NCI-H2081 (cell line): ENCODE measurements at regions not wholly inside any gene's neighbourhood (a gene's known extent, or its start where the extent isn't known, plus 50 kb on each side); places are given as distances from the start of the nearest gene placed in this dataset.
"Not testable (repeated sequence)": the region's sequence is repeated elsewhere in the genome, so short reads cannot be mapped to it uniquely, and the experiment has no call there.

Source experiments
- DNase-seq, 2 experiments: peaks; one replicate each; lab custom pipeline; 2025; lab: John Stamatoyannopoulos, UW

GRCh38 chr9:108039012-108039411, 549.4 kb upstream of the KLF4 start:
- no peak for DNase-seq

GRCh38 chr9:108035487-108035886, 545.9 kb upstream of the KLF4 start:
- DNase-seq: no peak

GRCh38 chr9:108033976-108034964, 544.7 kb upstream of the KLF4 start:
- no peak for DNase-seq

GRCh38 chr9:108032079-108032478, 542.5 kb upstream of the KLF4 start:
- DNase-seq: not testable (repeated sequence)

- not testable (repeated sequence) for DNase-seq
Measured at GRCh38 chr9:108031221-108031620, 541.7 kb upstream of the KLF4 start.

GRCh38 chr9:108026718-108027117, 537.1 kb upstream of the KLF4 start:
- DNase-seq: not testable (repeated sequence)

- no peak for DNase-seq
Measured at GRCh38 chr9:108024604-108025003, 535.0 kb upstream of the KLF4 start.

- DNase-seq: no peak
Measured at GRCh38 chr9:108022246-108022935, 532.8 kb upstream of the KLF4 start.

- DNase-seq: no peak
Measured at GRCh38 chr9:108021096-108021710, 531.6 kb upstream of the KLF4 start.

- DNase-seq: no peak
Measured at GRCh38 chr9:108019821-108020220, 530.3 kb upstream of the KLF4 start.

GRCh38 chr9:108017671-108018070, 528.1 kb upstream of the KLF4 start:
- no peak for DNase-seq

- DNase-seq: no peak
Measured at GRCh38 chr9:108016446-108016845, 526.9 kb upstream of the KLF4 start.

GRCh38 chr9:108015690-108016089, 526.1 kb upstream of the KLF4 start:
- no peak for DNase-seq

GRCh38 chr9:108014353-108014752, 524.8 kb upstream of the KLF4 start:
- DNase-seq: no peak

- DNase-seq: no peak
Measured at GRCh38 chr9:108012886-108013665, 523.5 kb upstream of the KLF4 start.

- DNase-seq: no peak
Measured at GRCh38 chr9:108012405-108012804, 522.8 kb upstream of the KLF4 start.

- DNase-seq: no peak
Measured at GRCh38 chr9:108003526-108003925, 514.0 kb upstream of the KLF4 start.

GRCh38 chr9:108002371-108002956, 512.9 kb upstream of the KLF4 start:
- no peak for DNase-seq

GRCh38 chr9:108001237-108001636, 511.7 kb upstream of the KLF4 start:
- no peak for DNase-seq

GRCh38 chr9:107999890-108000289, 510.3 kb upstream of the KLF4 start:
- no peak for DNase-seq

GRCh38 chr9:107999011-107999410, 509.4 kb upstream of the KLF4 start:
- DNase-seq: no peak
